Cardiac muscle cell (in vitro differentiated cells and primary cell): ENCODE measurements at regions not wholly inside any gene's neighbourhood (a gene's known extent, or its start where the extent isn't known, plus 50 kb on each side); places are given as distances from the start of the nearest gene placed in this dataset.

Experiments used
- DNase-seq, 2 donors: peaks; one replicate each; pipeline versions ENCODE4 v3.0.0 to v3.0.0-alpha.2; 2010 to 2017; ENCODE audit warnings: low read depth in 1 of 2, low spot score in 1 of 2
- H3K27ac ChIP-seq: fragments of 200-600 bp; sonication (generic); 2 replicates; pipeline ENCODE4 v1.5.1; 2016
- H3K27me3 ChIP-seq: fragments of 200-600 bp; sonication (generic); 2 replicates; pipeline ENCODE4 v1.6.0; 2016; ENCODE audit warnings: control low read depth
- H3K36me3 ChIP-seq: fragments of 200-600 bp; sonication (generic); 2 replicates; pipeline ENCODE4 v1.5.1; 2016; ENCODE audit warnings: control low read depth
- H3K4me1 ChIP-seq: fragments of 200-600 bp; sonication (generic); 2 replicates; pipeline ENCODE4 v1.8.1; 2017; ENCODE audit warnings: low read depth, mild to moderate bottlenecking, mixed run types
- H3K4me3 ChIP-seq: fragments of 200-600 bp; sonication (generic); 2 replicates; pipeline ENCODE4 v1.5.1; 2016; ENCODE audit warnings: mild to moderate bottlenecking
- H3K9me3 ChIP-seq: fragments of 200-600 bp; sonication (generic); 2 replicates; pipeline ENCODE4 v1.5.1; 2017; ENCODE audit warnings: low read depth, mild to moderate bottlenecking, control low read depth
- CTCF ChIP-seq: IDR thresholded peaks from 2 replicates; pipeline ENCODE4 v1.5.1; 2012; ENCODE audit warnings: low read depth, mild to moderate bottlenecking, low read length

- DNase-seq: no peak
- no peaks in the 10 kb centered on the region for H3K27me3 ChIP-seq
- H3K4me1 ChIP-seq: no peaks in the 10 kb centered on the region
- no peaks in the 10 kb centered on the region for H3K9me3 ChIP-seq
- H3K4me3 ChIP-seq: no peak overlapping the region
- TF ChIP-seq CTCF: no peak
- no peak overlapping the region for H3K27ac ChIP-seq
- H3K36me3 ChIP-seq: no peaks in the 10 kb centered on the region
Measured at GRCh38 chr16:6955303-6955702, 377.3 kb upstream of the RBFOX1 start.

GRCh38 chr16:6949240-6949639 is 383.4 kb upstream of the RBFOX1 start:
- TF ChIP-seq CTCF: no peak
- H3K9me3 ChIP-seq: no peaks in the 10 kb centered on the region
- H3K4me3 ChIP-seq: no peak overlapping the region
- no peaks in the 10 kb centered on the region for H3K36me3 ChIP-seq
- no peaks in the 10 kb centered on the region for H3K4me1 ChIP-seq
- no peak overlapping the region for H3K27ac ChIP-seq
- no peaks in the 10 kb centered on the region for H3K27me3 ChIP-seq
- DNase-seq: no peak

- no peak overlapping the region for H3K27ac ChIP-seq
- TF ChIP-seq CTCF: no peak
- no peaks in the 10 kb centered on the region for H3K36me3 ChIP-seq
- H3K9me3 ChIP-seq: no peaks in the 10 kb centered on the region
- no peaks in the 10 kb centered on the region for H3K27me3 ChIP-seq
- H3K4me1 ChIP-seq: no peaks in the 10 kb centered on the region
- H3K4me3 ChIP-seq: no peak overlapping the region
- DNase-seq: no peak
Measured at GRCh38 chr16:6947291-6947690, 385.4 kb upstream of the RBFOX1 start.

- no peak for DNase-seq
- no peaks in the 10 kb centered on the region for H3K36me3 ChIP-seq
- no peaks in the 10 kb centered on the region for H3K4me1 ChIP-seq
- TF ChIP-seq CTCF: no peak
- H3K27me3 ChIP-seq: no peaks in the 10 kb centered on the region
- no peaks in the 10 kb centered on the region for H3K9me3 ChIP-seq
- H3K27ac ChIP-seq: no peak overlapping the region
- H3K4me3 ChIP-seq: no peak overlapping the region
Measured at GRCh38 chr16:6946802-6947201, 385.8 kb upstream of the RBFOX1 start.

GRCh38 chr16:6946106-6946505 is 386.5 kb upstream of the RBFOX1 start:
- H3K27me3 ChIP-seq: no peaks in the 10 kb centered on the region
- no peak for DNase-seq
- H3K36me3 ChIP-seq: no peaks in the 10 kb centered on the region
- H3K4me3 ChIP-seq: no peak overlapping the region
- H3K9me3 ChIP-seq: no peaks in the 10 kb centered on the region
- no peak overlapping the region for H3K27ac ChIP-seq
- TF ChIP-seq CTCF: no peak
- H3K4me1 ChIP-seq: no peaks in the 10 kb centered on the region

- no peaks in the 10 kb centered on the region for H3K4me1 ChIP-seq
- no peaks in the 10 kb centered on the region for H3K36me3 ChIP-seq
- TF ChIP-seq CTCF: no peak
- H3K27ac ChIP-seq: no peak overlapping the region
- DNase-seq: no peak
- H3K4me3 ChIP-seq: no peak overlapping the region
- H3K27me3 ChIP-seq: no peaks in the 10 kb centered on the region
- no peaks in the 10 kb centered on the region for H3K9me3 ChIP-seq
Measured at GRCh38 chr16:6940968-6941367, 391.7 kb upstream of the RBFOX1 start.
